Fibroblast of skin of left biceps (primary cell): ENCODE measurements at regions not wholly inside any gene's neighbourhood (a gene's known extent, or its start where the extent isn't known, plus 50 kb on each side); places are given as distances from the start of the nearest gene placed in this dataset.
A peak's percentile ranks its signal among the peaks of the same experiment; 100 is the strongest.
"Not testable (repeated sequence)": the region's sequence is repeated elsewhere in the genome, so short reads cannot be mapped to it uniquely, and the experiment has no call there.

ENCODE experiments used
- DNase-seq, 2 experiments: peaks; one replicate each; pipeline ENCODE4 v3.0.0-alpha.2; 2013; ENCODE audit warnings: low read depth in 2 of 2

DNA sequence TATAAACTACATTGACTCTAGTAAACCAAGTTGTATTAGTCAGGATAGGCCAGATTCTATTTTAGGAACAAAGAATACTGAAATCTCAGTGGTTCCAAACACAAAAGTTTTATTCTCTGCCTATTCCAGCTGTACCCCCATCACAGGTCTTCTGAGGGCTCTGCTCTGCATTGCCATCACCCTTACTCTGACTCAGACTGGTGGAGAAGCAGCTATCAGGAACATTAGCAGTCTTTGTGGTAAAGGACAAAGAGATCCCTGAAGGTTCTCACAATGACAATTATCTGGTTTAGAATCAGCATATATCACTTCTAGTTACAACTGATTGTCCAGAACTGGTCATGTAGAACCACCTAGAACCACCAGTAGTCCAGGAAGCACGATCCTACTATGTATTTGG lies 251.1 kb downstream of the GLUD2 start:
- no peak for DNase-seq

- DNase-seq: no peak
Observed at GRCh38 chrX:121301356-121301755, 253.9 kb downstream of the GLUD2 start.

DNA sequence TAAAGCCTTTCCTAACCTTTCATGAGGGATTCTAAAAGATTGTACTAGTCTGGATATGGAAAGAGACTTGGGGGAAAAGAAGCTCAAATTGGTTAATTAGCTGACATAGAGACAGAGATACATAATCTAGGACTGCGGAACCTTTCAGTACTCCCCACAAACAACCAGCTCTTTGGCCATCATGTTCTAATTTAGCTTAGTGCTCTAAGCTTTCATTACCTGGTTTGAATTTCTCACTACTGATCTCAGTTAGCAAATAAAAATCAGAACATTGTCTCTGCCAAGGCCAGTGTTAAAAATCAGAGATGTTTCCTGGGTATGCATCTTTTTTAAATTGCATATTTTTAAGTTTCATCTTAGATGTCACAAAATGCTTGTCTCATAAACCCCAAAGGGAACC lies 254.4 kb downstream of the GLUD2 start:
- no peak for DNase-seq

DNA sequence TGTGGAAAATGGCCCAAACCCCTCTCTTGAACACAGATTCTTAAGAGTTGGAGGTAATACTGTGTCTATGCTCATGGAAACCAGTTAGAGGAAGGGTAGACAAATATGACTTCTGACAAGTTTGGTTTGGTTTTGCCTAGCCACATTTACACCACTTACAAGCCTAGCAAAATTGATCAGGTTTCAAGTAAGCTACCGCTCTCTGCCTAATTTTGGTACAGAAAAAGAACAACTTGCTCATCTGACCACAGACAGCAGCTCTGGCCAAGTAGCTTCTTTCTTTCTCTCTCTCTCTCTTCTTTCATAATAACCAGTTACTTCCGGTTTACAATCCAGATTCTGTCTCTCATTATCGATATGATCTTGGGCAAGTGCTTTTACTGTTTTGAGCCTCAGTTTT lies 260.0 kb downstream of the GLUD2 start:
- no peak for DNase-seq

- peak; percentile 40 to 43 for DNase-seq
Observed at GRCh38 chrX:121308276-121308805, 260.9 kb downstream of the GLUD2 start.

DNA sequence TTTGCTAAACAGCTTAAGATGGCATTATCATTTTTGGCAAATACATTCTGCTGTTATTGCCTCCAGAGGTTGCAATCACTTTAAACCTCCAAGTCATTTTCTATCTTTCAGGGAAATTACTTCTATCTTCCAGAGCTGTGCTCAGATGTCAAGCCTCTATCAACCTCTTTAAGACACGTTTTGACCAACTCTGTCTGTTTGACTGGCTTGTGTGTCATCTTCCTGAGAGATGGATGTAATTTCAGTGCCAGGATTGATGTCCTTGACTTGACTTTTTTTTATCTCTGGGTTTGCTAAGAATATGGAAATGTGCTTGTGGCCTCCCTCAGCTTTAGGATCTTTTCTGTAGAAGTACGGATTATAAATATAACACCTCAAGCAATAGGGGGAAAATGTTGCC lies 263.4 kb downstream of the GLUD2 start:
- DNase-seq: no peak

DNA sequence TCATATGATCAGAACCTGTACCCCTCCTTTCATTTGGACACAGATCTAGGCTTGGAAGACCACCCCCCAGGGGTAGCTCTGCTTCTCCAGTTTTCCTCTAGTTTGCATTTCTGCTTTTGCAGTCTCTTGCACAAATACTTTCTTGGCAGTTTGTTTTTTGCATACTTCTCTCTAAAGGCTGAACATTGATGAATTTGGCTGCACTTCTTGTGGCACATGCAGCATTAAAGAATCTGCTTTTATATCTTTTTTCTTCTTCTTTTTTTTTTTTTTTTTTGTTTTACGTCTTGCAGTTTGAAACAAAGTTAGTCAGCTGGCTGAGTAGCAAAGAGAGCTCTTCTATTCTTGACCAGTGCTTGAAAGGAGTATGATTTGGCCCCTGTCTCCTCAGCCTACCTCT lies 273.0 kb downstream of the GLUD2 start:
- DNase-seq: no peak

DNA sequence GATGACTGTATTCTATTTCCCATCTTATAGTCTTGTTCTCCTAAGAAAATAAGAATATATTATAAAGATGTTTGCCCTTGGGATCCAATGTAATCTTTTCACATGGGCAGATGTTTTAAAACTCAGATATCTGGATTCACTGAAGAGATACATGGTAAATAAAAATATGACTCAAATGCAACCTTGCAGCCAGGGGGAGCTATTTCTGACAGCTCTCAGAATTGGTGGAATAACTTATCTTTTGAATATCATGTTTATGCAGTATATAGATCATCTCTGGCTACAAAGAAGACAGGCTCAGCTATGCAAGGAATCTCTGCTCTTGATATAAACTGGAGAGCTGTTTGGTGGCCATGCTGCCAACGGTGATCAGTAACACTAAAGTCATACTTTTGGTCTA lies 274.7 kb downstream of the GLUD2 start:
- no peak for DNase-seq

GRCh38 chrX:121323337-121323736 lies 275.9 kb downstream of the GLUD2 start:
- no peak for DNase-seq

- no peak for DNase-seq
Observed at GRCh38 chrX:121333942-121334341, 286.5 kb downstream of the GLUD2 start.

GRCh38 chrX:121336831-121337421 lies 289.5 kb downstream of the GLUD2 start:
- DNase-seq: no peak

DNA sequence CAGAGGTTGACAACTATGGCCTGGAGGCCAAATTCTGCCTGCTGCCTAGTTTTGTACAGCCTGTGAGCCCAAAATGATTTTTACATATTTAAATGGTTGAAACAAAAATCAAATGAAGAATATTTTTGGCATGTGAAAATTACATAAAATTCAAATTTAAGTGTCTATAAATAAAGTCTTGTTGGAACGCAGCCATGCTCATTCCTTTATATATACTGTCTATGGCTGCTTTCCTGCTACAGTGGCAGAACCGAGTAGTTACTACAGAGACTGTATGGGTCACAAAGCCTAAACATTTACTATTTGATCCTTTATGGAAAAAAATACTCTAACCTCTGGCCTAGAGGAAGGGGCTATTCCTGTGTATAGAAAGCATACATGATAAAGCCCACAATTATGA lies 290.4 kb downstream of the GLUD2 start:
- DNase-seq: no peak

- no peak for DNase-seq
Observed at GRCh38 chrX:121349263-121349662, 301.9 kb downstream of the GLUD2 start.

GRCh38 chrX:121356139-121356849 lies 308.9 kb downstream of the GLUD2 start:
- no peak for DNase-seq

GRCh38 chrX:121356850-121357171 lies 309.4 kb downstream of the GLUD2 start:
- DNase-seq: no peak

GRCh38 chrX:121360280-121360679 lies 312.9 kb downstream of the GLUD2 start:
- DNase-seq: no peak

- no peak for DNase-seq
Observed at GRCh38 chrX:121365572-121366161, 318.3 kb downstream of the GLUD2 start.

GRCh38 chrX:121374471-121374870 lies 327.1 kb downstream of the GLUD2 start:
- no peak for DNase-seq

DNA sequence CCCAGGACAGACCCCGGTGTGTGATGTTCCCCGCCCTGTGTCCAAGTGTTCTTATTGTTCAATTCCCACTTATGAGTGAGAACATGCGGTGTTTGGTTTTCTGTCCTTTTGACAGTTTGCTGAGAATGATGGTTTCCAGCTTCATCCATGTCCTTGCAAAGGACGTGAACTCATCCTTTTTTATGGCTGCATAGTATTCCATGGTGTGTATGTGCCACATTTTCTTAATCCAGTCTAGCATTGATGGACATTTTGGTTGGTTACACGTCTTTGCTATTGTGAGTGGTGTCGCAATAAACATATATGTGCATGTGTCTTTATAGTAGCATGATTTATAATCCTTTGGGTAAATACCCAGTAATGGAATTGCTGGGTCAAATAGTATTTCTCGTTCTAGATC lies 334.5 kb downstream of the GLUD2 start:
- not testable (repeated sequence) for DNase-seq

- DNase-seq: peak in 1 of 2 experiments; percentile 1
Observed at GRCh38 chrX:121389976-121390714, 342.7 kb downstream of the GLUD2 start.

DNA sequence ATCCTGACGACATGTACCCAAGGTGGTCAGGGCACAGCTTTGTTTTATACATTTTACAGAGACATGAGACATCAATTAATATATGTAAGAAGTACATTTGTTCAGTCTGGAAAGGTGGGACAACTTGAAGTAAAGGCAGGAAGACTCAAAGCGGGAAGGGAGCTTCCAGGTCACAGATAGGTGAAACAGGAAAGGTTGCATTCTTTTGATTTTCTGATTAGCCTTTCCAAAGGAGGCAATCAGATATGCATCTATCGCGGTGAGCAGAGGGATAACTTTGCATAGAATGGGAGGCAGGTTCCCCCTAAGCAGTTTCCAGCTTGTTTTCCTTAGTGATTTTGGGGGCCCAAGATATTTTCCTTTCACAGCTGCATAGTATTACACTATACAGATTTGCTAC lies 358.4 kb downstream of the GLUD2 start:
- no peak for DNase-seq

DNA sequence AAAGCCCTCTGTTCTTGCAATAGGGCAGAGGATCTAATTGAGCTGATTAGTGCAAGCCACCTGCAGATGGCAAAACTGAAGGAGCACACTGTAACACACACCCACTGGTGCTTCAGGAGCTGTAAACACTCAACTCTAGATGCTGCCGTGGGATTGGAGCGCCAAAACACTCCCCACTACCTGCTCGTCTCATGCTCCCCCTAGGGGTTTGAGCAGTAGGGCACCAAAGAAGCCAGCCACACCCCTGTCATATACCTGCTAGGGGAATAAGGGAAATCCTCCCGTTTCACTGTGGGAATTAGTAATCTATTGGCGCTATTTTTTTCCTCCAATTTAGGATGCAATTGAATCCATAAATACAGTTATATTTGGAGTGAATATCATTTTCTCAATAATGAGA lies 360.2 kb downstream of the GLUD2 start:
- DNase-seq: no peak

DNA sequence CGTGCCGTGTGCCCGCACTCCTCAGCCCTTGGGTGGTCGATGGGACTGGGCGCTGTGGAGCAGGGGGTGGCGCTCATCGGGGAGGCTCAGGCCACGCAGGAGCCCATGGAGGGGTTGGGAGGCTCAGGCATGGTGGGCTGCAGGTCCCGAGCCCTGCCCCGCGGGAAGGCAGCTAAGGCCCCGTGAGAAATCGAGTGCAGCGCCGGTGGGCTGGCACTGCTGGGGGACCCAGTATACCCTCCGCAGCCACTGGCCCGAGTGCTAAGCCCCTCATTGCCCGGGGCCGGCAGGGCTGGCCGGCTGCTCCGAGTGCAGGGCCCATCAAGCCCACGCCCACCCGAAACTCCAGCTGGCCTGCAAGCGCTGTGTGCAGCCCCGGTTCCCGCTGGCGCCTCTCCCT lies 384.1 kb downstream of the GLUD2 start:
- DNase-seq: not testable (repeated sequence)
